Epithelial cell of esophagus (primary cell): ENCODE measurements at regions not wholly inside any gene's neighbourhood (a gene's known extent, or its start where the extent isn't known, plus 50 kb on each side); places are given as distances from the start of the nearest gene placed in this dataset.

ENCODE experiments used
- DNase-seq: peaks from one replicate; pipeline ENCODE4 v3.0.0; 2010; ENCODE audit warnings: low read depth
- H3K4me3 ChIP-seq: 2 replicates; pipeline ENCODE4 v1.5.1; 2011; ENCODE audit warnings: mild to moderate bottlenecking, low read length, control low read depth
- TF ChIP-seq, protein P1 (sequence below): IDR thresholded peaks from 2 replicates; pipeline ENCODE4 v1.5.1; 2011; ENCODE audit warnings: low read depth, mild to moderate bottlenecking, low read length, control low read depth, inconsistent platforms; ENCODE audit not compliant: insufficient read depth; ENCODE audit errors: missing control alignments

DNA sequence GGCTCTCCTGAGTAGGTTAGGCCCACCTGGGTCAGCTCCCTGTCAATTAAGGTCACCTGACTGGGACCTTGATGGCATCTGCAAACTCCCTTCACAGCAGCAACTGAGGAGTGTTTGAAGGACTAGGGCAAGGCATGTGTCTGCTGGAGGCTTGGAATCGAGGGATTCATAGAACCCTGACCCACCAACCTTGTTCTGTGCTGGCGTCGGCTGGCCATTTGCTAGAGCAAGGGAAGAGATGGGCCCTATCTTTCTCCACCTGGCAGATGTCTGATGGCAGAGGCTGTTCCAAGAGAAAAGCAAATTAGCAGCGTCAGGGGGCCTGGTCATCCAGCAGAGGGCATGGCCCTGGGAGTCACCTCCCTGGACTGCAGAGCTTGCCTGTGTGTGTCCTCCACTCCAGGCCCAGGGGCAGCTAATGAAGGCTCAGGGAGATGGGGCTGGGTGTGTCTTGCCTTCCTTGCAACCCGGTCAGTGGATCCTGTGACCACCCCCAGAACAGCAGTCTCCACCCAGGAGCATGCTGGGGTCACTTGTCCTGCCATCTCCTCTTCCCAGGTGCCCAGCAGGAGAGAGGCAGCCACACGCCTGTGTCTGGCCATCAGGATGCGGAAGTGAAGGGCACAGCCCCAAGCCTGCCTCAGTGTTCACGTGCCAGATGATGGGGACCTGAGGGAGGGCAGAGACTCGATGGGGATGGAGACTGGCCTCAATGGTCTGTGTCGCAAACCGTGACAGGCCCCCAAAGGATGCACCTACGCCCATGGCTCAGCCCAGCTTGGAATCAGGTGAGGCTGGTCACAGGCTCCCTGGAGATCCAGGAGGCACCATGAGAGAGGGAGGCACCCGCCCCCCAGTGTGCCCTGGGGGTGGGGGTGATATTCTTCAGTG lies 53.9 kb downstream of the BARX1 start:
- TF ChIP-seq, protein P1, sequence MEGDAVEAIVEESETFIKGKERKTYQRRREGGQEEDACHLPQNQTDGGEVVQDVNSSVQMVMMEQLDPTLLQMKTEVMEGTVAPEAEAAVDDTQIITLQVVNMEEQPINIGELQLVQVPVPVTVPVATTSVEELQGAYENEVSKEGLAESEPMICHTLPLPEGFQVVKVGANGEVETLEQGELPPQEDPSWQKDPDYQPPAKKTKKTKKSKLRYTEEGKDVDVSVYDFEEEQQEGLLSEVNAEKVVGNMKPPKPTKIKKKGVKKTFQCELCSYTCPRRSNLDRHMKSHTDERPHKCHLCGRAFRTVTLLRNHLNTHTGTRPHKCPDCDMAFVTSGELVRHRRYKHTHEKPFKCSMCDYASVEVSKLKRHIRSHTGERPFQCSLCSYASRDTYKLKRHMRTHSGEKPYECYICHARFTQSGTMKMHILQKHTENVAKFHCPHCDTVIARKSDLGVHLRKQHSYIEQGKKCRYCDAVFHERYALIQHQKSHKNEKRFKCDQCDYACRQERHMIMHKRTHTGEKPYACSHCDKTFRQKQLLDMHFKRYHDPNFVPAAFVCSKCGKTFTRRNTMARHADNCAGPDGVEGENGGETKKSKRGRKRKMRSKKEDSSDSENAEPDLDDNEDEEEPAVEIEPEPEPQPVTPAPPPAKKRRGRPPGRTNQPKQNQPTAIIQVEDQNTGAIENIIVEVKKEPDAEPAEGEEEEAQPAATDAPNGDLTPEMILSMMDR = no peak
- DNase-seq = no peak
- no peak overlapping the region for H3K4me3 ChIP-seq

DNA sequence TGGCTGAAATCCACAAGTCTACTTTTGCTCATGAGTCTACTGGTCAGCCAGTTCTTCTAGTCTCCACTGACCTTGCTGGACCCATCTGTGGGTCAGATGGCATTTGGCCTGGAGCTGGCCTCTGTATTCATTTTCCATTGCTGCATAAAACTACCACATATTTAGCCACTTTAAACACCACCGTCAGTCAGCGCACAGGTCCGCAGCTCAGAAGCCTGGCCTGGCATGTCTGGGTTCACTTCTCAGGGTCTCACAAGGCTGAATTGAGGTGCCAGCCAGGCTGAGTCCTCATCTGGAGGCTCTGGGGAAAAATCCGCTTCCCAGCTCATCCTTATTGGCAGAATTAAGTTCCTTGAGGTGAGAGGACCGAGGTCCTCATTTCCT lies 54.7 kb downstream of the BARX1 start:
- H3K4me3 ChIP-seq = no peak overlapping the region
- TF ChIP-seq, protein P1 = no peak
- no peak for DNase-seq

GRCh38 chr9:93899609-93900435 lies 55.3 kb downstream of the BARX1 start:
- DNase-seq = no peak
- TF ChIP-seq, protein P1 = no peak
- H3K4me3 ChIP-seq = no peak overlapping the region

- TF ChIP-seq, protein P1 = no peak
- DNase-seq = no peak
- no peak overlapping the region for H3K4me3 ChIP-seq
These were observed 56.4 kb downstream of the BARX1 start for GRCh38 chr9:93898502-93899426.

- TF ChIP-seq, protein P1 = no peak
- no peak for DNase-seq
- no peak overlapping the region for H3K4me3 ChIP-seq
These were observed 57.1 kb downstream of the BARX1 start for GRCh38 chr9:93898026-93898425.
